Endothelial cell of umbilical vein (primary cell): ENCODE measurements at regions not wholly inside any gene's neighbourhood (a gene's known extent, or its start where the extent isn't known, plus 50 kb on each side); places are given as distances from the start of the nearest gene placed in this dataset.

Experiments used
- BruUV-seq: library from RNA; stranded (reverse); fragments of 400-500 nt; replicated peaks from 2 replicates; lab custom pipeline; 2021; lab: Mats Ljungman, UMichigan
- CTCF ChIA-PET: fragments of 300-600, 350-600 bp; sonication (Branson Sonifier 250); formaldehyde crosslinking; loops from one replicate; lab custom pipeline; 2021; ENCODE audit warnings: antibody characterized with exemption, inconsistent platforms; lab: Charles Lee
- POLR2A ChIA-PET: fragments of 300-600, 350-600 bp; sonication (Branson Sonifier 250); formaldehyde crosslinking; loops from one replicate; lab custom pipeline; 2021; ENCODE audit warnings: antibody characterized with exemption, inconsistent platforms; lab: Charles Lee
- DNase-seq: peaks from one replicate; pipeline ENCODE4 v3.0.0-alpha.2; 2011; ENCODE audit warnings: low read depth, low spot score
- FAIRE-seq: peaks from 2 replicates; lab custom pipeline; 2011; peaks lifted over from hg19 to GRCh38; lab: Jason Lieb, UNC
- H2AFZ ChIP-seq: 2 replicates; pipeline ENCODE4 v1.6.0; 2012; ENCODE audit warnings: low read depth, low read length, control low read depth, inconsistent platforms
- H3K27ac ChIP-seq: 2 replicates; pipeline ENCODE4 v1.5.1; 2011; ENCODE audit warnings: low read depth, mild to moderate bottlenecking, control low read depth, low read length, moderate library complexity; ENCODE audit not compliant: insufficient read depth
- H3K27me3 ChIP-seq, 2 experiments: 2 replicates each; pipeline versions ENCODE4 v1.6.0 to v1.6.1; 2011; ENCODE audit warnings: low read length in 2 of 2, mixed read lengths in 1 of 2; ENCODE audit not compliant: control insufficient read depth in 2 of 2, insufficient read depth in 2 of 2
- H3K36me3 ChIP-seq, 2 experiments: 2 replicates in 1 of 2; 3 replicates in 1 of 2; pipeline ENCODE4 v1.5.1; 2011; ENCODE audit warnings: low read length in 2 of 2, mild to moderate bottlenecking in 1 of 2, moderate library complexity in 1 of 2; ENCODE audit not compliant: control insufficient read depth in 2 of 2, insufficient read depth in 2 of 2; ENCODE audit errors: extremely low read depth in 1 of 2
- H3K4me1 ChIP-seq: 3 replicates; pipeline ENCODE4 v1.5.1; 2011; ENCODE audit warnings: mild to moderate bottlenecking, low read length; ENCODE audit not compliant: control insufficient read depth, insufficient read depth; ENCODE audit errors: extremely low read depth
- H3K4me2 ChIP-seq: 2 replicates; pipeline ENCODE4 v1.6.1; 2011; ENCODE audit warnings: low read length, control low read depth, mixed read lengths; ENCODE audit not compliant: insufficient read depth
- H3K4me3 ChIP-seq, 3 experiments: fragments of 200-600 bp in 1 of 3; sonication (generic), shearing (Covaris generic) in 1 of 3; replicated peaks in 1 of 3; 2 replicates each; pipeline ENCODE4 v1.5.1; 2011 to 2016; ENCODE audit warnings: control low read depth in 3 of 3, low read length in 3 of 3, mild to moderate bottlenecking in 2 of 3, inconsistent platforms in 1 of 3, low read depth in 1 of 3, moderate library complexity in 1 of 3; ENCODE audit not compliant: insufficient read depth in 1 of 3
- H3K79me2 ChIP-seq: 2 replicates; pipeline ENCODE4 v1.6.0; 2012; ENCODE audit warnings: low read length, inconsistent platforms; ENCODE audit not compliant: control insufficient read depth, insufficient read depth
- H3K9ac ChIP-seq: replicated peaks from 2 replicates; pipeline ENCODE3; 2011; ENCODE audit warnings: low read length, control low read depth; ENCODE audit not compliant: insufficient read depth; ENCODE audit errors: extremely low read depth
- H3K9me1 ChIP-seq: replicated peaks from 3 replicates; pipeline ENCODE4 v1.6.0; 2011; ENCODE audit warnings: mild to moderate bottlenecking, low read length; ENCODE audit not compliant: control insufficient read depth, insufficient read depth; ENCODE audit errors: extremely low read depth
- H3K9me3 ChIP-seq: replicated peaks from 2 replicates; pipeline ENCODE4 v1.5.1; 2012; ENCODE audit warnings: low read length, inconsistent platforms; ENCODE audit not compliant: control insufficient read depth, insufficient read depth
- H4K20me1 ChIP-seq: replicated peaks from 2 replicates; pipeline ENCODE3; 2011; ENCODE audit warnings: mild to moderate bottlenecking, low read length; ENCODE audit not compliant: control insufficient read depth, insufficient read depth; ENCODE audit errors: extremely low read depth
- CTCF ChIP-seq, 2 donors: IDR thresholded peaks; 1 replicate in 1 of 2; 2 replicates in 1 of 2; pipeline ENCODE4 v1.5.1; 2011; ENCODE audit warnings: low read length in 2 of 2, mild to moderate bottlenecking in 2 of 2, moderate library complexity in 2 of 2, control low read depth in 1 of 2, inconsistent platforms in 1 of 2, low read depth in 1 of 2; ENCODE audit not compliant: insufficient read depth in 1 of 2; ENCODE audit errors: extremely low read depth in 1 of 2
- EZH2 ChIP-seq: IDR thresholded peaks from 2 replicates; pipeline ENCODE4 v1.6.1; 2012; ENCODE audit warnings: borderline replicate concordance, low read depth, mild to moderate bottlenecking, moderate library complexity, low read length, inconsistent platforms; ENCODE audit not compliant: severe bottlenecking
- FOS ChIP-seq: IDR thresholded peaks from 2 replicates; pipeline ENCODE4 v1.6.1; 2011; ENCODE audit warnings: mild to moderate bottlenecking, low read length, moderate library complexity, borderline replicate concordance; ENCODE audit not compliant: insufficient read depth
- GATA2 ChIP-seq: IDR thresholded peaks from 2 replicates; pipeline ENCODE4 v1.7.0; 2011; ENCODE audit warnings: low read depth, mild to moderate bottlenecking, moderate library complexity, mixed read lengths, low read length; ENCODE audit not compliant: insufficient read length, insufficient read depth
- JUN ChIP-seq: IDR thresholded peaks from 2 replicates; pipeline ENCODE4 v1.6.1; 2011; ENCODE audit warnings: borderline replicate concordance, low read depth; ENCODE audit not compliant: insufficient read length, insufficient read depth
- MAX ChIP-seq: IDR thresholded peaks from 2 replicates; pipeline ENCODE4 v1.6.1; 2011; ENCODE audit not compliant: insufficient read depth, insufficient read length
- MYC ChIP-seq: IDR thresholded peaks from one replicate; pipeline ENCODE4 v1.6.1; 2011; ENCODE audit warnings: mild to moderate bottlenecking, low read depth, low read length
- POLR2A ChIP-seq: IDR thresholded peaks from 2 replicates; pipeline ENCODE4 v1.6.1; 2012; ENCODE audit warnings: low read depth, mild to moderate bottlenecking, control low read depth, low read length
- POLR2AphosphoS5 ChIP-seq: IDR thresholded peaks from 2 replicates; pipeline ENCODE4 v1.6.1; 2012; ENCODE audit warnings: low read depth, mild to moderate bottlenecking, control low read depth, low read length, moderate library complexity; ENCODE audit not compliant: insufficient read depth
- dilution Hi-C: fragments of 300-500 bp; cut with MboI; formaldehyde crosslinking; loops from one replicate; pipeline ENCODE4 v1.15.0; 2019; ENCODE audit warnings: low sequenced_read_pairs; ENCODE audit not compliant: extremely low pct_ligation_motif_present
- intact Hi-C: fragments of 100-400 bp; cut with micrococcal nuclease; formaldehyde crosslinking; loops from one replicate; pipeline ENCODE4 v1.10.0; 2022

DNA sequence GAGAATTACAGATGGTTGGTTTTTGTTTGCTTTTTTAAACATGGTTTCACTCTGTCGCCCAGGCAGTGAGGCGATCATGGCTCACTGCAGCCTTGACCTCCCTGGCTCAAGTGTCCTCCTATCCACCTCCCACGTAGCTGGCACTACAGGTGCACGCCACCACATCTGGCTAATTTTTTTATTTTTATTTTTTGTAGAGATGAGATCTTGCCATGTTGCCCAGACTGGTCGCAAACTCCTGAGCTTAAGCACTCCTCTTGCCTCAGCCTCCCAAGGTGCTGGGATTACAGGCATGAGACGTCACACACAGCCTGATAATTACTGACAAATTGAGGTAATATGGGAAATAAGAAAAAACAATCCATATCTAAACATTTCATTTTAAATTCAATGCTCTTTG, 110.5 kb upstream of the ZSWIM2 start:
- Histone ChIP-seq H3K27me3 (no peaks in the 10 kb centered on the region), H3K36me3 (no peaks in the 10 kb centered on the region), H3K9me3 (no peaks in the 10 kb centered on the region), H3K27ac (no peak overlapping the region), H2AFZ (no peak overlapping the region), H3K4me2 (no peak overlapping the region), H3K9ac (no peak overlapping the region), H3K79me2 (no peaks in the 10 kb centered on the region), H3K9me1 (no peaks in the 10 kb centered on the region), H4K20me1 (no peaks in the 10 kb centered on the region), H3K4me3 (no peak overlapping the region), H3K4me1 (no peaks in the 10 kb centered on the region)
- DNase-seq: no peak
- POLR2A ChIA-PET: no interaction called here
- dilution Hi-C loops: no loop called here
- no TSS peak for BruUV-seq
- TF ChIP-seq POLR2AphosphoS5 (no peak), CTCF (IDR thresholded peaks at IDR 0.05; ENCODE audit: extremely low read depth in 1 of 2, insufficient read depth in 1 of 2, low read depth in 1 of 2, low read length in 2 of 2) (no peak), MAX (no peak), EZH2 (no peak), GATA2 (no peak), JUN (no peak), MYC (no peak), POLR2A (no peak), FOS (no peak)
- FAIRE-seq: no peak
- intact Hi-C loops: no loop called here
- CTCF ChIA-PET: no interaction called here
